IMR-90 (cell line): ENCODE measurements at regions not wholly inside any gene's neighbourhood (a gene's known extent, or its start where the extent isn't known, plus 50 kb on each side); places are given as distances from the start of the nearest gene placed in this dataset.

ENCODE experiments used
- ATAC-seq: fragments of 200-7000 bp; cut with Tn5 transposase; 2 replicates; pipeline ENCODE4 v1.9.1; 2020; ENCODE audit warnings: low read depth, mild to moderate bottlenecking, moderate library complexity
- BruUV-seq: library from RNA; stranded (reverse); fragments of 400-500 nt; replicated peaks from 2 replicates; lab custom pipeline; 2021; lab: Mats Ljungman, UMichigan
- CTCF ChIA-PET: fragments of 300-600 bp; formaldehyde crosslinking; extraction: SDS; loops from one replicate; lab custom pipeline; 2021; ENCODE audit warnings: antibody characterized with exemption; lab: Yijun Ruan, JAX
- POLR2A ChIA-PET: fragments of 300-600 bp; sonication (Branson Sonifier 250); formaldehyde crosslinking; loops from one replicate; lab custom pipeline; 2022; ENCODE audit warnings: antibody characterized with exemption; ENCODE audit not compliant: unreplicated experiment; lab: Charles Lee
- DNase-seq: peaks from one replicate; pipeline ENCODE4 v3.0.0; 2013
- H2AFZ ChIP-seq: replicated peaks from 2 replicates; pipeline ENCODE3; 2013; ENCODE audit warnings: low read length, mild to moderate bottlenecking; ENCODE audit not compliant: poor library complexity
- H2AK5ac ChIP-seq: 2 replicates; pipeline ENCODE4 v1.6.1; 2013; ENCODE audit warnings: low read depth, low read length, inconsistent platforms
- H2AK9ac ChIP-seq: replicated peaks from 2 replicates; pipeline ENCODE3; 2013; ENCODE audit warnings: mild to moderate bottlenecking, low read depth, low read length, moderate library complexity; ENCODE audit not compliant: poor library complexity
- H2BK120ac ChIP-seq: 2 replicates; pipeline ENCODE4 v1.6.1; 2013; ENCODE audit warnings: low read depth, low read length, inconsistent platforms
- H2BK15ac ChIP-seq: 3 replicates; pipeline ENCODE4 v1.6.1; 2013; ENCODE audit warnings: low read depth, low read length, inconsistent platforms
- H2BK20ac ChIP-seq: 2 replicates; pipeline ENCODE4 v1.6.1; 2013; ENCODE audit warnings: low read depth, mild to moderate bottlenecking, inconsistent platforms, low read length, moderate library complexity
- H2BK5ac ChIP-seq: 2 replicates; pipeline ENCODE4 v1.6.1; 2013; ENCODE audit warnings: mild to moderate bottlenecking, low read depth, low read length, inconsistent platforms; ENCODE audit not compliant: poor library complexity, severe bottlenecking
- H3K14ac ChIP-seq: replicated peaks from 2 replicates; pipeline ENCODE4 v1.6.1; 2013; ENCODE audit warnings: low read depth, low read length, inconsistent platforms
- H3K18ac ChIP-seq: 2 replicates; pipeline ENCODE4 v1.6.1; 2013; ENCODE audit warnings: low read depth, low read length, control low read depth
- H3K23ac ChIP-seq: 2 replicates; pipeline ENCODE4 v1.6.1; 2013; ENCODE audit warnings: low read depth, low read length, inconsistent platforms
- H3K27ac ChIP-seq: 2 replicates; pipeline ENCODE4 v1.5.1; 2013; ENCODE audit warnings: mild to moderate bottlenecking, control low read depth, low read length; ENCODE audit not compliant: insufficient read depth
- H3K27me3 ChIP-seq: 2 replicates; pipeline ENCODE4 v1.6.1; 2013; ENCODE audit warnings: low read length; ENCODE audit not compliant: control insufficient read depth, insufficient read depth
- H3K36me3 ChIP-seq: 2 replicates; pipeline ENCODE4 v1.6.1; 2013; ENCODE audit warnings: low read length, mixed read lengths; ENCODE audit not compliant: control insufficient read depth, insufficient read depth
- H3K4ac ChIP-seq: 2 replicates; pipeline ENCODE4 v1.6.1; 2013; ENCODE audit warnings: low read depth, low read length, inconsistent platforms
- H3K4me1 ChIP-seq: 2 replicates; pipeline ENCODE4 v1.6.1; 2013; ENCODE audit warnings: low read length, mixed read lengths; ENCODE audit not compliant: control insufficient read depth, insufficient read depth
- H3K4me2 ChIP-seq: 2 replicates; pipeline ENCODE4 v1.6.1; 2013; ENCODE audit warnings: low read depth, mild to moderate bottlenecking, control low read depth, low read length, moderate library complexity
- H3K4me3 ChIP-seq: 2 replicates; pipeline ENCODE4 v1.5.1; 2013; ENCODE audit warnings: low read depth, mild to moderate bottlenecking, control low read depth, low read length, moderate library complexity; ENCODE audit not compliant: insufficient read depth
- H3K56ac ChIP-seq: 2 replicates; pipeline ENCODE4 v1.6.1; 2013; ENCODE audit warnings: low read length, inconsistent platforms; ENCODE audit not compliant: insufficient read depth; ENCODE audit errors: extremely low read depth
- H3K79me1 ChIP-seq, 2 experiments: 2 replicates each; pipeline ENCODE4 v1.6.1; 2013; ENCODE audit warnings: low read length in 2 of 2, inconsistent platforms in 1 of 2, low read depth in 1 of 2
- H3K9ac ChIP-seq: 2 replicates; pipeline ENCODE4 v1.6.1; 2013; ENCODE audit warnings: low read depth, low read length, control low read depth
- H3K9me1 ChIP-seq: 2 replicates; pipeline ENCODE4 v1.6.1; 2013; ENCODE audit warnings: low read length, inconsistent platforms; ENCODE audit not compliant: insufficient read depth
- H3K9me3 ChIP-seq: 2 replicates; pipeline ENCODE4 v1.6.1; 2013; ENCODE audit warnings: low read length; ENCODE audit not compliant: control insufficient read depth, insufficient read depth
- H4K20me1 ChIP-seq: 2 replicates; pipeline ENCODE4 v1.6.1; 2013; ENCODE audit warnings: low read length, inconsistent platforms; ENCODE audit not compliant: insufficient read depth
- H4K5ac ChIP-seq: 2 replicates; pipeline ENCODE4 v1.6.1; 2013; ENCODE audit warnings: mild to moderate bottlenecking, low read depth, low read length, control low read depth
- H4K8ac ChIP-seq, 2 experiments: 2 replicates each; pipeline ENCODE4 v1.6.1; 2013; ENCODE audit warnings: low read depth in 2 of 2, low read length in 2 of 2, control low read depth in 1 of 2, inconsistent platforms in 1 of 2
- H4K91ac ChIP-seq: 2 replicates; pipeline ENCODE4 v1.6.1; 2013; ENCODE audit warnings: low read depth, low read length, inconsistent platforms; ENCODE audit not compliant: insufficient read depth
- BHLHE40 ChIP-seq: fragments of 150-350 bp; IDR thresholded peaks from 2 replicates; pipeline ENCODE4 v1.6.1; 2016; ENCODE audit warnings: mild to moderate bottlenecking, low read depth, low read length
- CEBPB ChIP-seq: IDR thresholded peaks from 2 replicates; pipeline ENCODE4 v1.6.1; 2012; ENCODE audit warnings: low read depth, low read length, improper control_type of control experiment
- CHD1 ChIP-seq: IDR thresholded peaks from 2 replicates; pipeline ENCODE4 v1.6.1; 2012; ENCODE audit warnings: low read depth, low read length, improper control_type of control experiment
- FOS ChIP-seq: fragments of 150-350 bp; IDR thresholded peaks from 2 replicates; pipeline ENCODE4 v1.6.1; 2016; ENCODE audit warnings: low read depth, low read length
- MAZ ChIP-seq: IDR thresholded peaks from 2 replicates; pipeline ENCODE4 v1.6.1; 2012; ENCODE audit warnings: low read depth, mild to moderate bottlenecking, low read length, improper control_type of control experiment, moderate library complexity, borderline replicate concordance
- NFE2L2 ChIP-seq: fragments of 150-350 bp; IDR thresholded peaks from 2 replicates; pipeline ENCODE4 v1.6.1; 2016; ENCODE audit warnings: low read depth, mild to moderate bottlenecking, low read length
- POLR2A ChIP-seq: IDR thresholded peaks from 2 replicates; pipeline ENCODE4 v1.6.1; 2012; ENCODE audit warnings: mild to moderate bottlenecking, low read depth, low read length
- RCOR1 ChIP-seq: IDR thresholded peaks from 2 replicates; pipeline ENCODE4 v1.6.1; 2012; ENCODE audit warnings: mild to moderate bottlenecking, low read length, improper control_type of control experiment; ENCODE audit not compliant: insufficient replicate concordance
- RFX5 ChIP-seq: IDR thresholded peaks from 2 replicates; pipeline ENCODE4 v1.8.0; 2012; ENCODE audit warnings: low read depth, mild to moderate bottlenecking, low read length, moderate library complexity
- SMC3 ChIP-seq: fragments of 150-350 bp; IDR thresholded peaks from 2 replicates; pipeline ENCODE4 v1.6.1; 2016; ENCODE audit warnings: low read depth, mild to moderate bottlenecking, antibody characterized with exemption, low read length, moderate library complexity
- WGBS, 2 experiments: methylation state at CpG; one replicate each; pipeline versions ENCODE4 v1.1.5 to v1.1.7; 2013; ENCODE audit warnings: missing lambda C conversion rate in 2 of 2; ENCODE audit not compliant: insufficient read length in 1 of 2; ENCODE audit errors: extremely low coverage in 2 of 2; 5-methylcytosine and 5-hydroxymethylcytosine counted together
- dilution Hi-C: fragments of 300-500 bp; cut with HindIII; formaldehyde crosslinking; loops from one replicate; pipeline ENCODE4 v1.14.3; 2018; ENCODE audit warnings: low sequenced_read_pairs; ENCODE audit not compliant: unreplicated experiment
- in situ Hi-C: fragments of 300-500 bp; cut with MboI; formaldehyde crosslinking; loops from 3 replicates; pipeline ENCODE4 v1.14.3; 2019; ENCODE audit warnings: low sequenced_read_pairs, inconsistent platforms, mixed read lengths
- intact Hi-C: fragments of 100-400 bp; cut with micrococcal nuclease; formaldehyde crosslinking; loops from 2 replicates; pipeline ENCODE4 v1.10.0; 2022
- TF ChIP-seq, protein P1 (sequence below): fragments of 150-350 bp; IDR thresholded peaks from 2 replicates; pipeline ENCODE4 v1.6.1; 2016; ENCODE audit warnings: low read depth, mild to moderate bottlenecking, low read length, moderate library complexity, borderline replicate concordance

DNA sequence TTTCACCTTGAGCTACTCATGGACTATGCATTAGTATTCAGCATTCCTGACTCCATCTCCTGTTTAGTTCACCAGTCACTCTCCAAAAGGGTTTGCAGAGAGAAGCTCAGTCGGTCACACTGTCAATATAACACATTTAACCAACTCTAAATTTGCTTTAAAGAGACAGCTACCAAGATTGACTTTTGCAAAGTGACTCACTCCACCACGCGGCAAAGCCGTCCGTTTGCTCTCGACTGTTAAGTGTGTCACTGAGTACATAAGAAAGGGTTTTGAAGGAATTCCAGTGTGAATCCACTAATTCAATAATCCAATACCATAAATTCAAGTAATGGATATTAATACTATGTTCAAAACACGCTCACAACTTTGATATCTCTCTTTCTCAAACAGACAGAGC lies 1006.7 kb upstream of the NR2F2 start:
- in situ Hi-C loops (no loop called here), dilution Hi-C loops (no loop called here), intact Hi-C loops (no loop called here)
- H3K4ac ChIP-seq: no peak overlapping the region
- no peaks in the 10 kb centered on the region for H3K79me1 ChIP-seq
- H2AFZ ChIP-seq: no peak overlapping the region
- no TSS peak for BruUV-seq
- H3K4me2 ChIP-seq: no peak overlapping the region
- no peak overlapping the region for H2AK5ac ChIP-seq
- peaks cover 2% of the 10 kb centered on the region; the same call in 1 of the 2 replicates for H3K27me3 ChIP-seq
- DNase-seq (no peak), ATAC-seq (no peak)
- no peak overlapping the region for H3K56ac ChIP-seq
- no CpG with 5 or more reads among the region's 7 CpGs for WGBS, 2 experiments
- no peaks in the 10 kb centered on the region for H4K20me1 ChIP-seq
- no peak overlapping the region for H3K23ac ChIP-seq
- peaks cover 2% of the 10 kb centered on the region; the same call in 1 of the 2 replicates for H3K4me1 ChIP-seq
- no peak overlapping the region for H4K91ac ChIP-seq
- no peak overlapping the region for H2BK15ac ChIP-seq
- no peaks in the 10 kb centered on the region for H3K9me3 ChIP-seq
- H3K14ac ChIP-seq: no peak overlapping the region
- no peak overlapping the region for H4K8ac ChIP-seq
- no peak for TF ChIP-seq MAZ
- TF ChIP-seq BHLHE40: no peak
- TF ChIP-seq SMC3: no peak
- TF ChIP-seq NFE2L2: no peak
- TF ChIP-seq, protein P1, sequence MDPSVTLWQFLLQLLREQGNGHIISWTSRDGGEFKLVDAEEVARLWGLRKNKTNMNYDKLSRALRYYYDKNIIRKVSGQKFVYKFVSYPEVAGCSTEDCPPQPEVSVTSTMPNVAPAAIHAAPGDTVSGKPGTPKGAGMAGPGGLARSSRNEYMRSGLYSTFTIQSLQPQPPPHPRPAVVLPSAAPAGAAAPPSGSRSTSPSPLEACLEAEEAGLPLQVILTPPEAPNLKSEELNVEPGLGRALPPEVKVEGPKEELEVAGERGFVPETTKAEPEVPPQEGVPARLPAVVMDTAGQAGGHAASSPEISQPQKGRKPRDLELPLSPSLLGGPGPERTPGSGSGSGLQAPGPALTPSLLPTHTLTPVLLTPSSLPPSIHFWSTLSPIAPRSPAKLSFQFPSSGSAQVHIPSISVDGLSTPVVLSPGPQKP: no peak
- no peak for TF ChIP-seq RFX5
- TF ChIP-seq CEBPB: no peak
- TF ChIP-seq CHD1: no peak
- TF ChIP-seq RCOR1: no peak
- no peak for TF ChIP-seq POLR2A
- no peak for TF ChIP-seq FOS
- H3K9ac ChIP-seq: no peak overlapping the region
- no peak overlapping the region for H3K4me3 ChIP-seq
- H3K18ac ChIP-seq: no peak overlapping the region
- CTCF ChIA-PET: no interaction called here
- H4K5ac ChIP-seq: no peak overlapping the region
- H2BK20ac ChIP-seq: no peak overlapping the region
- H2AK9ac ChIP-seq: no peak overlapping the region
- H2BK120ac ChIP-seq: no peak overlapping the region
- H3K9me1 ChIP-seq: no peaks in the 10 kb centered on the region
- no peak overlapping the region for H3K27ac ChIP-seq
- no peaks in the 10 kb centered on the region for H3K36me3 ChIP-seq
- no peak overlapping the region for H2BK5ac ChIP-seq
- POLR2A ChIA-PET: no interaction called here
